ENCODE measurements at regions not wholly inside any gene's neighbourhood (a gene's known extent, or its start where the extent isn't known, plus 50 kb on each side); places are given as distances from the start of the nearest gene placed in this dataset.
"Not testable (repeated sequence)": the region's sequence is repeated elsewhere in the genome, so short reads cannot be mapped to it uniquely, and the experiment has no call there.

DNA sequence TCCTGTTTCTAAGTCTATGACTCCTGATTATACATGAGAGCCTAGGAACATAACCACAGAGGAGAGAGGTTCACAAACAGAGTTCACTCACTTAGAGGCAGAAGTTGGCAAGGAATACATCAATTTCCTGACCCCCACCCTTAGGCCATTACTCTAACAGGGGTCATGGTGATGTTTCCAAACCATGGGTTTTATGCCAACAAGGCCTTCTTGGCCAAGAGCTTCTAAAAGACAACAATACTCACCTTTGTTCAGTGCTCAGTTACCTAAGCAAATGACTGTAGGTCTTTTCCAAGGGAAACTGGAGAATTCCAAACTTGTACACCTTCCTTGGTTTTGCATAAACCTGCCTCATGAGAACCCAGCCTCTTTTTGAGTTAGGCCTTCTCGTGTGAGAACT, 52.6 kb downstream of the ERICH4 start:
- in situ Hi-C loops (cut with MboI; ENCODE audit: low pct_unique_long_range_greater_than_20kb in 2 of 9, low sequenced_read_pairs in 9 of 9, unreplicated experiment in 9 of 9) = no loop called here
- Histone ChIP-seq H3K4me1 (replicated peaks in 1 of 2) (no peaks in the 10 kb centered on the region), H3K27ac (no peak overlapping the region), H3K4me3 (no peak overlapping the region)
- no peak for ATAC-seq (replicated peaks in 6 of 8)
- WGBS, 10 experiments = 0 to 17% (median 0%) methylated on average over 1 of the region's 1 CpG; no CpG with 5 or more reads in 5 of the 10 experiments

DNA sequence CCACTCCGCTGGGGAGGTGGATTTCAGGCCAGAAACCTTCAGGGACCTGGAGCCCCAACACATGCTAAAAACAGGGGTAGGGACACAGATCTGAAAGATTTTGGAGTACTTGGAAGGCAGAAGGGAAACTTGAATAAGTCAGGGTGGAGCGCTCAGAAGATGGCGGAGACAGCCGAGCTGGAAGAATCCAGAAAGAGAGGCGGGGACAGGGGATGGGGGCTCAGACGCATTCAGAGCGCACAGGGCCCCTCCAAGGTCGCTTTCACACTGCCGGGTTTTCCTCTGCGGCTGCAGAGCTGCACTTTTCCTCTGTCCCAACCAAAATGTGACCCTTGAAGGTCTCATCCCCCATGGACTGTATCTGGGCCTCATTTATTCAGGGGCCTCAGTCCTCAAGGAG, 56.9 kb downstream of the ERICH4 start:
- no peak overlapping the region for H3K27ac ChIP-seq
- WGBS, 10 experiments = 40 to 100% (median 80%) methylated on average over 1 to 10 of the region's 10 CpGs; no CpG with 5 or more reads in 3 of the 10 experiments
- in situ Hi-C loops (cut with MboI; ENCODE audit: low pct_unique_long_range_greater_than_20kb in 2 of 9, low sequenced_read_pairs in 9 of 9, unreplicated experiment in 9 of 9) = no loop called here

DNA sequence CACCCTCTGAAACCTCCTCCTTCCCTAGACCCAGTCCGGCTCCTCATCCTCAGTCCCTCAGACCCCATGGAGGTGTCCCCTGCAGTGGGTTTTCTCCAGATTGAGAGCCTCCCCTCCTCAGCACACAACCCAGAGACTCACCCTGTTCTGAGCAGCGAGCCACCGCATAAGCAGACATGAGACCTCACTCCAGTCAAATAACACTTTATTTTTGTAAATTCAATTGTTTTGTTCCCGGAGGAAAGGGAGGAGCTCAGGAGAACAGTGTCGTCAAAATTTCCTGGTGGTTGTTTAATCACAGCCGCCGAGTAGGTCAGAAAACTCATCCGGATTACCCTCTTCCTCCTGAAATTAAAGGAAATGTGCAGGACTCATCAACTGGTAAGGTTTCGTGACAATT, 57.5 kb downstream of the ERICH4 start:
- ATAC-seq (replicated peaks in 6 of 8) = no peak
- no peak overlapping the region for H3K4me3 ChIP-seq
- no peaks in the 10 kb centered on the region for H3K4me1 ChIP-seq (replicated peaks in 1 of 2)
- no peak overlapping the region for H3K27ac ChIP-seq
- WGBS, 10 experiments = 60 to 100% (median 83%) methylated on average over 1 to 8 of the region's 9 CpGs; no CpG with 5 or more reads in 2 of the 10 experiments
- in situ Hi-C loops (cut with MboI; ENCODE audit: low pct_unique_long_range_greater_than_20kb in 2 of 9, low sequenced_read_pairs in 9 of 9, unreplicated experiment in 9 of 9) = no loop called here

More for the DNA sequence above, 56.9 kb downstream of the ERICH4 start:
- no peak overlapping the region for H3K4me3 ChIP-seq
- ATAC-seq (replicated peaks in 6 of 8) = no peak
- H3K4me1 ChIP-seq (replicated peaks in 1 of 2) = no peaks in the 10 kb centered on the region

DNA sequence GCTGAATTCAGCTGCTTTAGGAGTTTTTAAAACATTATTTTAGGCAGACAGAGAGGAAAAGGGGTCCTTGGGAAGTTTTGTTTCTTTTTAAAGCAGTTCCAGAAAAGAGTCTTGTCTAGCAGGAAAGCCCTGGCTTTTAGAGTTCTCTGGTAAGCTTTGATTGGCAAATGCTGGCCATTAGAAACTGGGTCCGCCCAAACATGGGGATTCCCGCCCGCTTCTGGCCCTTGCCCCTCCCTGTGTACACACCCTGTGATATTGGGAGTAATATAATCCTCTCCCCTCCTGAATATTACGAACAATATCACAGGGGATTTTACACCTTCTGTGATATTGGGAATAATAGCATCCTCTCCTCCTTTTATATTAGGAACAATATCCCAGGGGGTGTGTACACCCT, 58.9 kb downstream of the ERICH4 start:
- peak in 2 of 8 experiments; percentile 13 to 34 for ATAC-seq (replicated peaks in 6 of 8)
- WGBS, 10 experiments = 20 to 77% (median 53%) methylated on average over 1 to 3 of the region's 4 CpGs; no CpG with 5 or more reads in 4 of the 10 experiments
- H3K4me3 ChIP-seq = no peak overlapping the region
- no peaks in the 10 kb centered on the region for H3K4me1 ChIP-seq (replicated peaks in 1 of 2)
- H3K27ac ChIP-seq = no peak overlapping the region
- in situ Hi-C loops (cut with MboI; ENCODE audit: low pct_unique_long_range_greater_than_20kb in 2 of 9, low sequenced_read_pairs in 9 of 9, unreplicated experiment in 9 of 9) = no loop called here

DNA sequence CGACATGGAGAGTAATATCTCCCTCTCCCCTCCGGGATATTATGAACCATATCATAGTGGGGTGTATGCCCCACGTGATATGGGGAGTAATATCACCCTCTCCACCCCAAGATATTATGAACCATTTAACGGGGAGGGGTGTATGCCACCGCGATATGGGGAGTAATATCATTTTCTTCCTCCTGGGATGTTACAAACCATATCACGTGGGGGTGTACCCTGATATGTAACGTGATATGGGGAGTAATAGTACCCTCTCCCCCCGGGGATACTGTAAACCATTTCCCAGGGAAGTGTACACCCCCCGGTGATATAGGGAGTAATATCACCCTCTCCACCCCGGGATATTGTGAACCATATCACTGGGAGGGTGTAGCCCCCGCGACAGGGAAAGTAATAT, 62.1 kb downstream of the ERICH4 start:
- no peak overlapping the region for H3K4me3 ChIP-seq
- no peak overlapping the region for H3K27ac ChIP-seq
- 27 to 100% (median 72%) methylated on average over 3 to 10 of the region's 13 CpGs; no CpG with 5 or more reads in 3 of the 10 experiments for WGBS, 10 experiments
- no peaks in the 10 kb centered on the region for H3K4me1 ChIP-seq (replicated peaks in 1 of 2)
- ATAC-seq (replicated peaks in 6 of 8) = no peak
- in situ Hi-C loops (cut with MboI; ENCODE audit: low pct_unique_long_range_greater_than_20kb in 2 of 9, low sequenced_read_pairs in 9 of 9, unreplicated experiment in 9 of 9) = no loop called here

DNA sequence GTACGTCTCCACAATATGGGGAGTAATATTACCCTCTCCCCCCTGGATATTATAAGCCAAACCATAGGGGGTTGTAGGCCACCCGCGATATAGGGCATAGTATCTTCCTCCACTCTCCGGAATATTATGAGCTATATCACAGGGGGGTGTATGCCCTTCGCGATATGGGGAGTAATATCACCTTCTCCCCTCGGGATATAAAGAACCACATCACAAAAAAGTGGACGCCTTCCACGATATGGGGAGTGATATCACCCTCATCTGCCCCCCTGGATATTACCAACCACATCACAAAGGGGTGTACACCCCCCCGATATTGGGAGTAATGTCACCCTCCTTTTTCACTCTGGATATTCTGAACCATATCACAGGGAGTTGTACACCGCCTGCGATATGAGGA, 65.5 kb upstream of the CEACAM21 start:
- in situ Hi-C loops (cut with MboI; ENCODE audit: low pct_unique_long_range_greater_than_20kb in 2 of 9, low sequenced_read_pairs in 9 of 9, unreplicated experiment in 9 of 9) = no loop called here
- H3K4me3 ChIP-seq = no peak overlapping the region
- ATAC-seq (replicated peaks in 6 of 8) = no peak
- no peak overlapping the region for H3K27ac ChIP-seq
- H3K4me1 ChIP-seq (replicated peaks in 1 of 2) = no peaks in the 10 kb centered on the region
- 20 to 74% (median 55%) methylated on average over 1 to 8 of the region's 12 CpGs; no CpG with 5 or more reads in 3 of the 10 experiments for WGBS, 10 experiments

DNA sequence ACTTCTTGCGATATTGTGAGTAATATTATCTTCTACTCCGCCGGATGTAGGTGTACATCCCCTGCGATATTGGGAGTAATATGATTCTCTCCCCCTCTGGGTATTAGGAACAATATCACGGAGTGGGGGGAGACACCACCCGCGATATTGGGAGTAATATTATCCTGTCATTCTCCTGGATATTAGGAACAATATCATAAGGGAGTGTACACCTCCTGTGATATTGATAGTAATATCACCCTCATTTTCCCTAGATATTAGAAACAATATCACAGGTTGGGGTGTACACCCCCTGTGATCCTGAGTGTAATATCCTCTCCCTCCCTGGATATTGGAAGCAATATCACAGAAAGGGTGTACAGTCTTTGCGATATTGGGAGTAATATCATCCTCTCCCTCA, 64.3 kb upstream of the CEACAM21 start:
- in situ Hi-C loops (cut with MboI; ENCODE audit: low pct_unique_long_range_greater_than_20kb in 2 of 9, low sequenced_read_pairs in 9 of 9, unreplicated experiment in 9 of 9) = no loop called here
- no peak for ATAC-seq (replicated peaks in 6 of 8)
- Histone ChIP-seq H3K4me3 (no peak overlapping the region), H3K4me1 (replicated peaks in 1 of 2) (no peaks in the 10 kb centered on the region), H3K27ac (no peak overlapping the region)
- 36 to 78% (median 49%) methylated on average over 3 to 7 of the region's 8 CpGs; no CpG with 5 or more reads in 4 of the 10 experiments for WGBS, 10 experiments

DNA sequence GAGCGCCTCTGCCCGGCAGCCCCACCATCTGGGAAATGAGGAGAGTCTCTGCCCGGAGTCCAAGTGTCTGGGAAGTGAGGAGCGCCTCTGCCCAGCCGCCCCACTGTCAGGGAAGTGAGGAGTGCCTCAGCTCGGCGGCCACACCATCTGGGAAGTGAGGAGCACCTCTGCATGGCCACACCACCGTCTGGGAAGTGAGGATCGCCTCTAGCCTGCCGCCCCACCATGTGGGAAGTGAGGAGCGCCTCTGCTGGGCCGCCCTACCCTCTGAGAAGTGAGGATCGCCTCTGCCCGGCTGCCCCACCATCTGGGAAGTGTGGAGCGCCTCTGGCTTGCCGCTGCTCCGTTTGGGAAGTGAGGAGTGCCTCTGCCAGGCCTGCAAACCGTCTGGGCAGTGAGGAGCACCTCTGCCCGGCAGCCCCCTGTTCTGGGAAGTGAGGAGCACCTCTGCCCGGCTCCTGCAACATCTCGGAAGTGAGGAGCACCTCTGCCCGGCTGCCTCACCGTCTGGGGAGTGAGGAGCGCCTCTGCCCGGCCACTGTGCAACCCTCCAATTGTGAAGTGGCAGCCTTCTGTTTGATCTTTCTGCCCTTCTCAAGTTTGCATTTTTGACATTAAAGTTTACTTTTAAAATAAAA, 60.8 kb upstream of the CEACAM21 start:
- ATAC-seq (replicated peaks in 6 of 8) = peak in 2 of 8 experiments; percentile 19 to 60

DNA sequence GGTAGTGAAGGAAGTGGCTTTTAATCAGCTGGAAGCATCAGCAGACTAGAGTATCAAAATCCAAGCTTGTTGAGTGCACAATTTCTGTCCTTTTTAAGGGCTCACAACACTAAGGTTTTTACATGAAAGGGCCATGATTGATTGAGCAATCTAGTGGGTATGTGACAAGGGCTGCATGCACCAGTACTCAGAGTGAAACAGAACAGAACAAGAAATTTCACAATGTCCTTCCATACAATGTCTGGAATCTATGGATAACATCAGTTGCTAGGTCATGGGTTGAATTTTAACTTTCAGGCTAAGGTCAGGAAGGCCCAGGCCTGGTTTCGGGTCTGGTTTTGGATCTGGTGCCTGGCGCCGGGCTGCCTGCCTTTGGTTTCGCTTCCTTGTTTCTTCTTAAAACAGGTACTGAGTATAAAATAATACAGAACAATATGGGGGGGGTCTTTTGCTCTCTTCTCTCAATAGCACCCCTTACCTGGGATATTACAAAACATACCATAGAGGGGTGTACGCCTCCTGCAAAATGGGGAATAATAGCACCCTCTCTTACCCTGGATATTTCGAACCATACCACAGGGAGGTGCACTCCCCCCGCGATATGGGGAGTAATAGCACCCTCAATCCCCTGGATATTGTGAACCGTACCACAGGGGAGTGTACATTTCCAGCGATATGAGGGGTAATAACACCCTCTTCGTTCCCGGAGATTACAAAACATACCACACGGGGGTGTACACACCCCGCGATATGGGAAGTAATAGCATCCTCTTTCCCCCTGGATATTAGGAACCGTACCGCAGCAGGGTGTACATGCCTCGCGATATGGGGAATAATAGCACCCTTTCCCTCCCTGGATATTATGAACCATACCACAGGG, 59.4 kb upstream of the CEACAM21 start:
- 33 to 88% (median 61%) methylated on average over 3 to 14 of the region's 19 CpGs; no CpG with 5 or more reads in 1 of the 10 experiments for WGBS, 10 experiments
- H3K27ac ChIP-seq; H3K4me1 ChIP-seq (replicated peaks in 1 of 2); in situ Hi-C loops (cut with MboI; ENCODE audit: low pct_unique_long_range_greater_than_20kb in 2 of 9, low sequenced_read_pairs in 9 of 9, unreplicated experiment in 9 of 9); ATAC-seq (replicated peaks in 6 of 8); H3K4me3 ChIP-seq: not testable (repeated sequence)

More for the DNA sequence above, 60.8 kb upstream of the CEACAM21 start:
- in situ Hi-C loops (cut with MboI; ENCODE audit: low pct_unique_long_range_greater_than_20kb in 2 of 9, low sequenced_read_pairs in 9 of 9, unreplicated experiment in 9 of 9) = no loop called here
- no peak overlapping the region for H3K4me3 ChIP-seq
- WGBS, 10 experiments = 21 to 100% (median 45%) methylated on average over 2 to 9 of the region's 25 CpGs; no CpG with 5 or more reads in 6 of the 10 experiments
- H3K4me1 ChIP-seq (replicated peaks in 1 of 2) = no peaks in the 10 kb centered on the region
- no peak overlapping the region for H3K27ac ChIP-seq

DNA sequence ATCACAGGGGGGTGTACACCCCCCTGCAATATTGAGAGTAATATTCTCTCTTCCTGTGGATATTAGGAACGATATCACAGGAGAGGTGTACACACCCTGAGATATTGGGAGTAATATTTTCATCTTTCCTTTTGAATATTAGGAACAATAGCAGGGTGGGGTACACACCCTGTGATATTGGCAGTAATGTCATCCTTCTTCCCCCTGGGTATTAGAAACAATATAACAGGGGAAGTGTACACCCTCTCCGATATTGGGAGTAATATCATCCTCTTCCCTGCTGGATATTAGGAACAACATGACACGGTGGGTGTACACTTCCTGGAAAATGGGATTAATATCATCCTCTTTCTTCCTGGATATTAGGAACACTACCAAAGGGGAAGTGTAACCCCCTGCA, 57.8 kb upstream of the CEACAM21 start:
- ATAC-seq (replicated peaks in 6 of 8) = no peak
- Histone ChIP-seq H3K4me3 (no peak overlapping the region), H3K4me1 (replicated peaks in 1 of 2) (no peaks in the 10 kb centered on the region), H3K27ac (no peak overlapping the region)
- in situ Hi-C loops (cut with MboI; ENCODE audit: low pct_unique_long_range_greater_than_20kb in 2 of 9, low sequenced_read_pairs in 9 of 9, unreplicated experiment in 9 of 9) = no loop called here
- WGBS, 10 experiments = 35 to 80% (median 59%) methylated on average over 1 to 3 of the region's 3 CpGs; no CpG with 5 or more reads in 2 of the 10 experiments

DNA sequence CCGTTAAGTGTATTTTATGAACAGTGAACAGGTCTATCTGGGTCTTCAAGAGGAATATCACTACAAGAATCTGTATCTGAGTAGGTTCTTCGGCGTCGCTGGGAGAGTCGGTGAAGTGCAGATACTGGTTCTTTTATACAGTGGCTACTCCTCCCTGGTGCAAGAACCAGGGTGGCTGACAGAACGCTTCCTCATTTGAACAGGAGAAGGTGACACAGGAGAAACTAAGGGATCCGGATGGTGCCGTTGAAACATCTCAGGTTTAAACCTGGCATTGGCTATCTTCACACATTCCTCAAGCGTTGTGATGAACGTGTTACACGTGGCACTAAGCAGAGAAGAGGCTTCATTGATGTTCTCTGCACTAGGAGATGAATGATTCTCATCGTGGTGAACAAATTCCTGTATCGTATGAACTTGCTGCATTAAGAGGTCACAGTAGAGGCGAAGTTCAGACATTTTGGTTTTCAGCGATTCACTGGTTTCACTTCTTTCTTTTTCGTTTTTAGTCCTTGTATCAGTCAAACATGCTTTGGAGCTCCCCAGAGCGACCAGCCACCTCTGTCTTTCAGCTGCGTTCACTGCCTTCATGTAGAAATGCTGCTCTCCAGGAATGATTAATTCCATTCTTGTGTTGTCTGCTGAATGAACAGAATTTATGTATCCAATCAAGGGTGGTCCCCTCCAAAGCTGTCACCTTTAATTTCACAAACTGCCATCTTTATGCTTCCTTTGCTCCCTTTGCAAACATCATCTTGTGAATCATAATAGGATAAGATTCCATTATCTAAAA, 54.6 kb upstream of the CEACAM21 start:
- H3K4me3 ChIP-seq; in situ Hi-C loops (cut with MboI; ENCODE audit: low pct_unique_long_range_greater_than_20kb in 2 of 9, low sequenced_read_pairs in 9 of 9, unreplicated experiment in 9 of 9); H3K27ac ChIP-seq; H3K4me1 ChIP-seq (replicated peaks in 1 of 2); ATAC-seq (replicated peaks in 6 of 8): not testable (repeated sequence)
- WGBS, 10 experiments = 31 to 80% (median 45%) methylated on average over 1 to 17 of the region's 18 CpGs

DNA sequence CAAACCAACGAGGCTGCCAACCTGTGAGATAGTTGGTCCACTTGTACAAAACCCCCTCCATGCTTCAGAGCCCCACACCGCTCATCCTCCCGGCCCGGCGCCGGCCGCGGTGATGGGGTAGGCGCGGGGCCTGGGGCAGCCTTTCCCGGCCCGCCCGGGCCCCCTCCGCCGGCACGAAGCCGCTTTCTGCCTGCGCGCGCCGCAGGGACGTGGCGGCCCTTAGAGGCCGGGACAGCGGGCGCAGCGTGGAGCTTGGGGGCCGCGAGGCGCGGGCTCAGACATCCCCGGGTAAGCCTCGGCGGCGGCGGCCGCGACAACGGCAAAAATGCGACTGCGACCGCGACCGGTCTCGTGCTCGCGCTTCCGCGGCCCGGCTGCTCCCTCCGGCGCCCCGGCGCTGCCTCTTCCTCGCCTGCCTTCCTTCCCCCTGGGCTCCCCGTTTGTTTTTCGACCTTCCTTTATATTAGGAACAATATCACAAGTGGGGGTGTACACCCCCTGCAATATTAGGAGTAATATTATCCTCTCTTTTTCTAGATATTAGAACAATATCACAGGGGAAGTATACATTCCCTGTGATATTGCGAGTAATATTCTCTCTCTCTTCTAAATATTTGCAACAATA, 53.9 kb upstream of the CEACAM21 start:
- WGBS, 10 experiments = 5 to 100% (median 39%) methylated on average over 1 to 14 of the region's 58 CpGs; no CpG with 5 or more reads in 2 of the 10 experiments
- H3K27ac ChIP-seq = no peak overlapping the region
- in situ Hi-C loops (cut with MboI; ENCODE audit: low pct_unique_long_range_greater_than_20kb in 2 of 9, low sequenced_read_pairs in 9 of 9, unreplicated experiment in 9 of 9) = no loop called here
- peak overlapping the region in 2 of 5 donors; percentile 9 to 18 for H3K4me3 ChIP-seq
- ATAC-seq (replicated peaks in 6 of 8) = peak; percentile 24 to 58 (median 44)
- no peaks in the 10 kb centered on the region for H3K4me1 ChIP-seq (replicated peaks in 1 of 2)
